T-cell (primary cell): ENCODE measurements at regions not wholly inside any gene's neighbourhood (a gene's known extent, or its start where the extent isn't known, plus 50 kb on each side); places are given as distances from the start of the nearest gene placed in this dataset.

Experiments used
- ATAC-seq, 4 experiments: fragments of 200-7000 bp in 3 of 4; fragments of 150-1000 bp in 1 of 4; cut with Tn5 transposase; replicated peaks in 1 of 4; 1 replicate in 3 of 4; 2 replicates in 1 of 4; pipeline ENCODE4 v1.10.0; 2021; ENCODE audit warnings: moderate library complexity in 3 of 4, mild to moderate bottlenecking in 2 of 4, moderate number of reproducible peaks in 1 of 4
- CTCF ChIA-PET, 2 donors: fragments of 300-600 bp; sonication (Branson Sonifier 250); formaldehyde crosslinking; loops; one replicate each; lab custom pipeline; 2022; ENCODE audit warnings: antibody characterized with exemption in 2 of 2; lab: Charles Lee
- POLR2A ChIA-PET, 2 donors: fragments of 300-600 bp; sonication (Branson Sonifier 250); formaldehyde crosslinking; loops; one replicate each; lab custom pipeline; 2022; ENCODE audit warnings: antibody characterized with exemption in 2 of 2; lab: Charles Lee
- DNase-seq, 35 experiments: peaks; one replicate each; pipeline versions ENCODE4 v3.0.0 to v3.0.0-alpha.2; 2013 to 2023
- H3K27ac ChIP-seq: one replicate; pipeline ENCODE4 v1.5.1; 2013; ENCODE audit warnings: low read length
- H3K27me3 ChIP-seq, 2 experiments: replicated peaks in 1 of 2; 1 replicate in 1 of 2; 2 replicates in 1 of 2; pipeline versions ENCODE4 v1.6.1 to v1.7.0; 2013; ENCODE audit warnings: low read length in 1 of 2, mixed read lengths in 1 of 2; ENCODE audit not compliant: control insufficient read depth in 2 of 2, insufficient read depth in 2 of 2; ENCODE audit errors: extremely low read depth in 1 of 2
- H3K36me3 ChIP-seq, 2 donors: 1 replicate in 1 of 2; 2 replicates in 1 of 2; pipeline versions ENCODE4 v1.6.1 to v1.7.0; 2013; ENCODE audit warnings: low read length in 1 of 2; ENCODE audit not compliant: control insufficient read depth in 2 of 2, insufficient read depth in 1 of 2; ENCODE audit errors: extremely low read depth in 1 of 2
- H3K4me1 ChIP-seq, 2 experiments: 1 replicate in 1 of 2; 2 replicates in 1 of 2; pipeline versions ENCODE4 v1.6.1 to v1.7.0; 2013; ENCODE audit warnings: low read length in 2 of 2, mixed read lengths in 1 of 2; ENCODE audit not compliant: insufficient read depth in 2 of 2, control insufficient read depth in 1 of 2; ENCODE audit errors: extremely low read depth in 1 of 2
- H3K4me3 ChIP-seq, 2 donors: 1 replicate in 1 of 2; 2 replicates in 1 of 2; pipeline versions ENCODE4 v1.5.1 to v1.7.0; 2013; ENCODE audit warnings: mild to moderate bottlenecking in 2 of 2, low read length in 1 of 2, moderate library complexity in 1 of 2; ENCODE audit not compliant: control insufficient read depth in 1 of 2; ENCODE audit errors: extremely low read depth in 1 of 2
- H3K9me3 ChIP-seq: 2 replicates; pipeline ENCODE4 v1.7.0; 2013
- H3K27ac Mint-ChIP-seq, 2 donors: one replicate each; pipeline ENCODE4 v1.8.0; 2020 to 2021; ENCODE audit warnings: mild to moderate bottlenecking in 2 of 2, mixed read lengths in 2 of 2
- H3K27me3 Mint-ChIP-seq, 2 donors: one replicate each; pipeline ENCODE4 v1.8.0; 2021 to 2022; ENCODE audit warnings: mixed read lengths in 2 of 2
- H3K36me3 Mint-ChIP-seq: one replicate; pipeline ENCODE4 v1.8.0; 2021; ENCODE audit warnings: mixed read lengths
- H3K4me1 Mint-ChIP-seq, 3 donors: one replicate each; pipeline ENCODE4 v1.8.0; 2020 to 2022; ENCODE audit warnings: mixed read lengths in 3 of 3, mild to moderate bottlenecking in 1 of 3
- H3K4me3 Mint-ChIP-seq, 3 donors: one replicate each; pipeline ENCODE4 v1.8.0; 2020 to 2022; ENCODE audit warnings: mild to moderate bottlenecking in 3 of 3, mixed read lengths in 3 of 3, moderate library complexity in 3 of 3
- H3K9me3 Mint-ChIP-seq, 3 donors: one replicate each; pipeline ENCODE4 v1.8.0; 2020 to 2022; ENCODE audit warnings: mixed read lengths in 3 of 3
- WGBS: methylation state at CpG from one replicate; pipeline ENCODE4 v1.1.5; 2013; ENCODE audit warnings: missing lambda C conversion rate; ENCODE audit not compliant: insufficient coverage; 5-methylcytosine and 5-hydroxymethylcytosine counted together

DNA sequence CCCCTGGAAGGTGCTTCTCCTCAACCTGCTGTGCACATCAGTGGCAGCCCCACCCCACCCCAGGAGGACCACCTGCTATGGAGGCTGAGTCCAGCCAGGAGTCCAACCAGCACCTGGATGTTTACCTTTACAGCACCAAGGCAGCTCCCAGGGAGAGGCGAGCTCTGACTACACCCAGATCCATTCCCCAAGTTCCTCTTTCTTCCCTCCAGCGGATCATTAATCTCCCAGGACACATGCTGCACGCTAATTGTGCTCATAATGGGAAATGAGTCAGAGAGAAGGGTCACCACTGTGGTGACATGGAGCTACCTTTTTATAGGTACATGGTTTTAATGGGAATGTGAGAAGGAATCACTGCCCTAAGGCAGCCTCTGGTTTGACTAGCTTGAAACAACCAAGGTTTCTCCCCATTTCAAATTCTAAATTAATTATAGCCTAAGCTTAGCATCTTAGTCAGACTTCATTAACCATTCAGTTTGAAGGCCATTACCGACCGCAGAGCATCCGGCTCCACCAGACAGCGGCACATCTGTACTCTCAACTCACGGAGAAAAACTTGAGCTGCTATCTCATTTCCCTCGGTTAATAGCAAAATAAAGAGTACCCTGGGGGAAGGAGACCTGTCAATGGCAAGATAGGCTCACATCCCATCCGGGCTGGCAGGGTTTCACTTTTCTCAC lies 173.1 kb upstream of the GALNT2 start:
- H3K27me3 Mint-ChIP-seq, result peaks cover 26 to 31% of the 10 kb centered on the region in 2 donors
- no peak overlapping the region for H3K27ac ChIP-seq
- WGBS, result 69% methylated on average over 5 of the region's 10 CpGs
- no peaks in the 10 kb centered on the region for H3K36me3 ChIP-seq
- CTCF ChIA-PET, result interaction anchor here in 1 of 2 donors (0.5 kb wide), 1 partner anchor 11 kb away, joined by 7 read pairs; no protein-coding TSS in a partner anchor
- H3K9me3 ChIP-seq, result no peaks in the 10 kb centered on the region
- no peaks in the 10 kb centered on the region for H3K4me1 Mint-ChIP-seq
- ATAC-seq (no peak), DNase-seq (no peak)
- no peaks in the 10 kb centered on the region for H3K9me3 Mint-ChIP-seq
- H3K27ac Mint-ChIP-seq, result no peak overlapping the region
- H3K4me1 ChIP-seq, result no peaks in the 10 kb centered on the region
- H3K4me3 Mint-ChIP-seq, result no peak overlapping the region
- no peak overlapping the region for H3K4me3 ChIP-seq
- H3K27me3 ChIP-seq, result peaks cover 0 to 22% of the 10 kb centered on the region in 2 experiments
- no peaks in the 10 kb centered on the region for H3K36me3 Mint-ChIP-seq
- POLR2A ChIA-PET, result interaction anchor here in 1 of 2 donors (0.5 kb wide), 1 partner anchor 12 kb away, joined by 3 read pairs; no protein-coding TSS in a partner anchor

DNA sequence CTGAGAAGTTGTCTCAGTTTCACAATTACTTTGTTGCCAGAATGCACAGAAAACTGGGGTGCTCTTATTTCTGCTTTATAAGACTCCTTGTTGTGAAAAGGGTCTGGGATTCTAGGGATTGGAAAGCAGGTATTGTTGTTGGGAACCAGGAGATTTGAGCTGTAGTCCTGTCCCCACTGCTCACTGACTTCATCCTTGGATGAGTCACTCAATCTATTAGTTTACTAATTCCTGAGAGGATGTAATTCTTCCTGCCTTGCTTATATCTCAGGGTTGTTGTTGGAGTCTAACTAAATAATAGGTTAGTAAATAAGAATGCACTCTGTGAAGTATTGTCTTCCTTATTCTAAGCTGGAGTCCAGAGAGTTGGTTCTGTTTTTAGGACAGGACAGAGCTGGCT lies 172.5 kb upstream of the GALNT2 start:
- Mint-ChIP-seq H3K27me3 (peaks cover 27 to 31% of the 10 kb centered on the region in 2 donors), H3K9me3 (no peaks in the 10 kb centered on the region), H3K27ac (no peak overlapping the region), H3K36me3 (no peaks in the 10 kb centered on the region), H3K4me3 (no peak overlapping the region), H3K4me1 (no peaks in the 10 kb centered on the region)
- Histone ChIP-seq H3K36me3 (no peaks in the 10 kb centered on the region), H3K27ac (no peak overlapping the region), H3K4me1 (no peaks in the 10 kb centered on the region), H3K4me3 (no peak overlapping the region), H3K27me3 (peaks cover 0 to 22% of the 10 kb centered on the region in 2 experiments), H3K9me3 (no peaks in the 10 kb centered on the region)
- CTCF ChIA-PET, result interaction anchor here (0.5 kb wide), 2 partner anchors 12 to 270 kb away, joined by 3 to 7 read pairs; no protein-coding TSS in a partner anchor
- DNase-seq, result no peak
- POLR2A ChIA-PET, result interaction anchor here in 1 of 2 donors (0.5 kb wide), 1 partner anchor 13 kb away, joined by 3 read pairs; no protein-coding TSS in a partner anchor
- ATAC-seq, result no peak

DNA sequence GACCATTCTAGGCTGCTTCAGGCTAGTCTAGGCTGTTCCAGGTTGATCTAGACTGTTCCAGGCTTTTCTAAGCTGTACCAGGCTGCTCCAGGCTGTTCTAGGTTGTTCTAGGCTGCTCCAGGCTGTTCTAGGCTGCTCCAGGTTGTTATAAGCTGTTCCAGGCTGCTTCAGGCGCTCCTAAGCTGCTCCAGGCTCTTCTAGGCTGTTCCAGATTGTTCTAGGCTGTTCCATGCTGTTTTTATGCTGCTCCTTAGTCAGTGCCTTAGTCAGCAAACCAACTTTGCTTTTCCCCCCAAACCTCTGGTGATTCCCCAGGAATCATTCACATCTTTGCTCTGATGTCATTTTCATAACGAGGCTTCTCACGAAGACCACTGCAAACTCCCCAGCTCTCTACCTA lies 171.4 kb upstream of the GALNT2 start:
- H3K27ac Mint-ChIP-seq, result no peak overlapping the region
- no peak overlapping the region for H3K27ac ChIP-seq
- peaks cover 3% of the 10 kb centered on the region for H3K36me3 Mint-ChIP-seq
- no peak overlapping the region for H3K4me3 Mint-ChIP-seq
- no peak for ATAC-seq
- no peaks in the 10 kb centered on the region for H3K4me1 ChIP-seq
- no peaks in the 10 kb centered on the region for H3K36me3 ChIP-seq
- CTCF ChIA-PET, result no interaction called here
- no peak overlapping the region for H3K4me3 ChIP-seq
- H3K9me3 ChIP-seq, result no peaks in the 10 kb centered on the region
- H3K4me1 Mint-ChIP-seq, result no peaks in the 10 kb centered on the region
- peaks cover 0 to 3% (median 0%) of the 10 kb centered on the region in 3 donors for H3K9me3 Mint-ChIP-seq
- 62% methylated on average over 3 of the region's 3 CpGs for WGBS
- H3K27me3 ChIP-seq, result peaks cover 0 to 22% of the 10 kb centered on the region in 2 experiments
- H3K27me3 Mint-ChIP-seq, result peaks cover 33 to 39% of the 10 kb centered on the region in 2 donors
- DNase-seq, result no peak
- POLR2A ChIA-PET, result no interaction called here

DNA sequence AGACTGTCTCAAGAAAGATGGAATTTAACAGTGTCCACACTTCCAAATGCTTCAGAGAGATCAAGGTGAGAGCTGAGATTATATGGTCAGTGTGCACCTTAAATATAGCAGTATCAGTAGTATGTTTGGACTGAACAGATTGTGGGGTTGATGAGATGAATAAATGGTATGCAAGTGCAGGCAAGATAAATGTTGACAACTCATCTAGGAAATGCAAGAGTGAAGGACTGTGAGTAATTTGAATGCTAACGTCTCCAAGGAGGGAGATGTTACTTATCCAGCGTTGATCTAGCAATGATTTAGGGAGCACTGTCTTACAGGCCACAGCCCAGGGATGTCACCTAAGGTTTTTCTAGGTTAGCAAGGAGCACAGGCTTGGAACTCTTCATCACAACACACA lies 170.7 kb upstream of the GALNT2 start:
- H3K36me3 ChIP-seq, result no peaks in the 10 kb centered on the region
- no peak overlapping the region for H3K4me3 ChIP-seq
- peaks cover 0 to 22% of the 10 kb centered on the region in 2 experiments for H3K27me3 ChIP-seq
- no peak overlapping the region for H3K27ac ChIP-seq
- DNase-seq, result no peak
- no peaks in the 10 kb centered on the region for H3K9me3 ChIP-seq
- peaks cover 0 to 6% (median 0%) of the 10 kb centered on the region in 3 donors for H3K9me3 Mint-ChIP-seq
- H3K27ac Mint-ChIP-seq, result no peak overlapping the region
- WGBS, result no CpG with 5 or more reads among the region's 2 CpGs
- H3K36me3 Mint-ChIP-seq, result peaks cover 3% of the 10 kb centered on the region
- ChIA-PET POLR2A (no interaction called here), CTCF (no interaction called here)
- no peak overlapping the region for H3K4me3 Mint-ChIP-seq
- H3K4me1 Mint-ChIP-seq, result no peaks in the 10 kb centered on the region
- no peak for ATAC-seq
- no peaks in the 10 kb centered on the region for H3K4me1 ChIP-seq
- peaks cover 33 to 39% of the 10 kb centered on the region in 2 donors for H3K27me3 Mint-ChIP-seq

DNA sequence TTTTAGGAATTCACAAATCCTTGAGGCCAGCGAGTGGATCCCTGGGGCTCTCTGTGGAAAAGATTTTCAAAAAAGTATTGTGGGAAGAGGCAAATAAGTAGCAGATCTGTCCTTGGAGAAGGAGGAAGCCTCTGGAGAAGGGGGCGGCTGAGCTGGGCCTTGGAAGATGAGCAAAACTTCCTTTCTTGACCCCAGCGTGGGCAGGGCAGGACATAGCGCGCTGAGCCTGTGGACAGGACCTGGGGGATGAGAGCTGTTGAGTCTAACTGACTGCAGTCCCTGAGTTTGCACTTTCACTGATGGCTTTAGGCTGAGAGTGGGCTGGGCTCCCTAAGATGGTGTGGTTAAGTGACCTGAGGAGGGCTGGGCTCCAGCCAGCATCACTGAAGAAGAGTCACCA lies 170.2 kb upstream of the GALNT2 start:
- Histone ChIP-seq H3K36me3 (no peaks in the 10 kb centered on the region), H3K9me3 (no peaks in the 10 kb centered on the region), H3K4me1 (no peaks in the 10 kb centered on the region), H3K27me3 (peaks cover 0 to 22% of the 10 kb centered on the region in 2 experiments), H3K27ac (no peak overlapping the region), H3K4me3 (no peak overlapping the region)
- Mint-ChIP-seq H3K4me1 (no peaks in the 10 kb centered on the region), H3K9me3 (peaks cover 2 to 11% (median 4%) of the 10 kb centered on the region in 3 donors), H3K27ac (no peak overlapping the region), H3K4me3 (no peak overlapping the region), H3K36me3 (peaks cover 3% of the 10 kb centered on the region), H3K27me3 (peaks cover 36 to 41% of the 10 kb centered on the region in 2 donors)
- ChIA-PET CTCF (no interaction called here), POLR2A (no interaction called here)
- DNase-seq, result no peak
- no peak for ATAC-seq
- WGBS, result 91% methylated on average over 4 of the region's 5 CpGs

DNA sequence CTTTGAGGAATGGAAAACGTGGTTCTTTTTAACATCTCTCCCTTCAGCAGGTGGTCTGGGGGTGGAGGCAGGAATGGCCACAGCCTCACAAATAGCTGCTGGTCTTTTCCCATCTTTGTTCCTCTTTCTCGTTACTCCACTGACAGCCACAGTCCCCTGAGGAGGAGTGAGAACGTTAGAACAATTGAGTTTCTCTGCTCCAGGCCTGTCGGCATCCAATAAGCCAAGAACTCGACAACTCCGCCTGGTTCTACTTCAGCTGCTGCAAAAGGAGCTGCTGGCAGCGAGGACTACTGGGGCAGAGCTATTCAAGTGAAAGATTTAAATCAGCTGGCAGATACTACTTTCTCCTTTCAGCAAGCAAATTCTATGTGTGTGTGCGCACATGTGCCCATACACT lies 169.5 kb upstream of the GALNT2 start:
- POLR2A ChIA-PET, result no interaction called here
- H3K36me3 Mint-ChIP-seq, result peaks cover 3% of the 10 kb centered on the region
- H3K9me3 ChIP-seq, result no peaks in the 10 kb centered on the region
- no peak overlapping the region for H3K27ac ChIP-seq
- H3K27ac Mint-ChIP-seq, result no peak overlapping the region
- H3K4me1 Mint-ChIP-seq, result no peaks in the 10 kb centered on the region
- ATAC-seq, result no peak
- CTCF ChIA-PET, result no interaction called here
- no peaks in the 10 kb centered on the region for H3K4me1 ChIP-seq
- H3K27me3 Mint-ChIP-seq, result peaks cover 38 to 43% of the 10 kb centered on the region in 2 donors
- no peak overlapping the region for H3K4me3 Mint-ChIP-seq
- peaks cover 2 to 12% (median 4%) of the 10 kb centered on the region in 3 donors for H3K9me3 Mint-ChIP-seq
- peaks cover 0 to 22% of the 10 kb centered on the region in 2 experiments for H3K27me3 ChIP-seq
- WGBS, result 90% methylated on average over 2 of the region's 8 CpGs
- no peak overlapping the region for H3K4me3 ChIP-seq
- H3K36me3 ChIP-seq, result no peaks in the 10 kb centered on the region
- DNase-seq, result no peak
